ENCODE measurements at regions not wholly inside any gene's neighbourhood (a gene's known extent, or its start where the extent isn't known, plus 50 kb on each side); places are given as distances from the start of the nearest gene placed in this dataset.

GRCh38 chr12:132388379-132389015 lies 59.1 kb upstream of the GALNT9 start:
- TF ChIP-seq MXI1 (IDR thresholded peaks at IDR 0.05; ENCODE audit: borderline replicate concordance, low read depth, low read length), result no peak
- TF ChIP-seq CTCF (conservative IDR thresholded peaks at IDR 0.05; ENCODE audit: low read depth, low read length), result no peak
- TF ChIP-seq RAD21 (IDR thresholded peaks at IDR 0.05; ENCODE audit: low read length), result no peak
- no peak for TF ChIP-seq POLR2A (IDR thresholded peaks at IDR 0.05; ENCODE audit: low read depth, low read length)
- no peak for TF ChIP-seq SMC3 (IDR thresholded peaks at IDR 0.05; ENCODE audit: low read depth, low read length)
- TF ChIP-seq RFX5 (IDR thresholded peaks at IDR 0.05; ENCODE audit: low read depth, low read length), result no peak
- TF ChIP-seq CEBPB (IDR thresholded peaks at IDR 0.05; ENCODE audit: low read depth, low read length), result no peak
- no peak for TF ChIP-seq RCOR1 (IDR thresholded peaks at IDR 0.05; ENCODE audit: insufficient replicate concordance, low read length)

All from IMR-90 (cell line).